Activated T-helper 9 cell treated with anti-CD3 and anti-CD28 coated beads, Interleukin-2, amount 50 U/mL, for 16 hours (primary cell): ENCODE measurements at regions not wholly inside any gene's neighbourhood (a gene's known extent, or its start where the extent isn't known, plus 50 kb on each side); places are given as distances from the start of the nearest gene placed in this dataset.

Source experiments
- DNase-seq: peaks from one replicate; pipeline ENCODE4 v3.0.0-alpha.2; 2020; ENCODE audit warnings: low read depth

GRCh38 chr2:204431529-204431928, 113.7 kb upstream of the PARD3B start:
- no peak for DNase-seq

GRCh38 chr2:204432196-204432595, 113.1 kb upstream of the PARD3B start:
- DNase-seq = no peak

- no peak for DNase-seq
Measured at GRCh38 chr2:204434660-204435462, 110.4 kb upstream of the PARD3B start.

GRCh38 chr2:204436230-204436629, 109.0 kb upstream of the PARD3B start:
- no peak for DNase-seq

GRCh38 chr2:204437408-204437807, 107.9 kb upstream of the PARD3B start:
- no peak for DNase-seq

GRCh38 chr2:204437815-204438756, 107.2 kb upstream of the PARD3B start:
- DNase-seq = no peak

GRCh38 chr2:204441316-204441715, 104.0 kb upstream of the PARD3B start:
- no peak for DNase-seq

GRCh38 chr2:204445149-204445548, 100.1 kb upstream of the PARD3B start:
- no peak for DNase-seq

GRCh38 chr2:204447722-204448121, 97.6 kb upstream of the PARD3B start:
- DNase-seq = no peak

- no peak for DNase-seq
Measured at GRCh38 chr2:204449977-204450376, 95.3 kb upstream of the PARD3B start.

- no peak for DNase-seq
Measured at GRCh38 chr2:204451766-204452165, 93.5 kb upstream of the PARD3B start.

GRCh38 chr2:204452464-204453023, 92.7 kb upstream of the PARD3B start:
- no peak for DNase-seq

GRCh38 chr2:204453730-204454167, 91.5 kb upstream of the PARD3B start:
- DNase-seq = no peak

- no peak for DNase-seq
Measured at GRCh38 chr2:204454672-204455380, 90.4 kb upstream of the PARD3B start.

GRCh38 chr2:204468746-204469429, 76.4 kb upstream of the PARD3B start:
- DNase-seq = no peak

- DNase-seq = no peak
Measured at GRCh38 chr2:204470178-204470620, 75.1 kb upstream of the PARD3B start.

- DNase-seq = no peak
Measured at GRCh38 chr2:204470621-204471196, 74.6 kb upstream of the PARD3B start.

- no peak for DNase-seq
Measured at GRCh38 chr2:204472375-204472774, 72.9 kb upstream of the PARD3B start.

GRCh38 chr2:204473224-204473623, 72.1 kb upstream of the PARD3B start:
- DNase-seq = no peak

GRCh38 chr2:204475399-204475798, 69.9 kb upstream of the PARD3B start:
- no peak for DNase-seq

GRCh38 chr2:204477358-204477950, 67.8 kb upstream of the PARD3B start:
- no peak for DNase-seq
